ENCODE measurements at regions not wholly inside any gene's neighbourhood (a gene's known extent, or its start where the extent isn't known, plus 50 kb on each side); places are given as distances from the start of the nearest gene placed in this dataset.

DNA sequence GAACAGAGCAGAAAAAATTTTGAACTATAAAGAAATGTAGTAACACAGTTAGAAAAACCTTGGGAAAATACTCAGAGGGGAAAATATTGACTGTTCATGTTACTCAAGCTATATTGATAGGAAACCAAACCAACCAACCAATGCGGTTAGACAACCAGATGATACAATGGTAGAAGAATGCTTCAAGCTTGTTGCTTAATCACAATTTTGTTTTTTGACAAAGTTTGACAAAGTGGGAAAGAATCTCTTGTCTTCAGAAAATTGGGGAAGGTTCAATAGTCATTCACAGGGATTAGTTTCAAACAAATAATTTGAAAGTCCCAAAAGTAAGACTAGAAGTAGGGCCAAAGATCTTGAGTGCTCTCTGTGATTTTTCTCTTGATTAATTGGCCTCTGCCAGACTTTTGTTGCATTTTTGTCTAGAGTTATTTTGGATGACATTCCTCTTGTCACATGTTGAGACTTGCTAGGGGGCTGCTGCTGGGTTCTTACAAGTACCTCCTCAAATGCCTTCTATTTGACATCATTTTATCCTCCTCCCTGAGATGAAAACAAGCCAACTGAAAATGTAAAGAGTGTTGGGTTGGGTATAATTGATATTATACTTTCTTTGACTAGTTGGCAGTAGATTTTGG is 233.1 kb upstream of the PHYHIPL start:
- Mint-ChIP-seq H3K9me3 (no peaks in the 10 kb centered on the region), H3K4me3 (no peak overlapping the region), H3K27ac (no peak overlapping the region), H3K27me3 (ENCODE audit: insufficient read depth) (no peaks in the 10 kb centered on the region), H3K36me3 (ENCODE audit: low read depth) (no peaks in the 10 kb centered on the region), H3K4me1 (ENCODE audit: low read depth) (no peaks in the 10 kb centered on the region)
- DNase-seq (ENCODE audit: low spot score): no peak
- intact Hi-C loops (cut with micrococcal nuclease): no loop called here

DNA sequence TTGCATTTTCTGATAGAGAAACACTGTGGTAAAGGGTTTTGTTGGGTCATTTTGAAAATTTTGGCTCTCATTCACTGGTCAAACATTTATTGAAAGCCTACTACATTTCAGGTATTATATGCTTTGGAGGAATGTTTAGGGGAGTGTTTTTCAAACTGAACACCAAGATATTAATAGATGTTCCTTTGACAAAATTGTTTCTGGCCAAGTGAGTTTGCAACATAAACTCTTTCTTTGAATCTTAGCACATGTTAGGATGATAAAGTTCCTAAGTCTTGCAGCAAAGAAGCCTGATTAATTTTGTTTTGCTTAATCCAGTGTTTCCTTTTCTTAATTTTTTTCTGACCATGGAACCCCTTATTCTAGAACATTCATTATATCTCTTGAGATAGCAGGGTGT is 232.5 kb upstream of the PHYHIPL start:
- H3K4me1 Mint-ChIP-seq (ENCODE audit: low read depth): no peaks in the 10 kb centered on the region
- H3K27ac Mint-ChIP-seq: no peak overlapping the region
- DNase-seq (ENCODE audit: low spot score): no peak
- no peak overlapping the region for H3K4me3 Mint-ChIP-seq
- H3K27me3 Mint-ChIP-seq (ENCODE audit: insufficient read depth): no peaks in the 10 kb centered on the region
- no peaks in the 10 kb centered on the region for H3K36me3 Mint-ChIP-seq (ENCODE audit: low read depth)
- intact Hi-C loops (cut with micrococcal nuclease): no loop called here
- H3K9me3 Mint-ChIP-seq: no peaks in the 10 kb centered on the region

GRCh38 chr10:58948303-58948702 is 228.1 kb upstream of the PHYHIPL start:
- no peak overlapping the region for H3K27ac Mint-ChIP-seq

GRCh38 chr10:58950618-58951017 is 225.8 kb upstream of the PHYHIPL start:
- intact Hi-C loops (cut with micrococcal nuclease): loop anchor here (10.0 kb wide), 2 partner anchors 166 to 284 kb away; no protein-coding TSS in a partner anchor
- H3K36me3 Mint-ChIP-seq (ENCODE audit: low read depth): no peaks in the 10 kb centered on the region

More at GRCh38 chr10:58948303-58948702, 228.1 kb upstream of the PHYHIPL start:
- intact Hi-C loops (cut with micrococcal nuclease): no loop called here
- DNase-seq (ENCODE audit: low spot score): no peak
- Mint-ChIP-seq H3K9me3 (no peaks in the 10 kb centered on the region), H3K36me3 (ENCODE audit: low read depth) (no peaks in the 10 kb centered on the region), H3K4me1 (ENCODE audit: low read depth) (no peaks in the 10 kb centered on the region), H3K27me3 (ENCODE audit: insufficient read depth) (no peaks in the 10 kb centered on the region), H3K4me3 (no peak overlapping the region)

DNA sequence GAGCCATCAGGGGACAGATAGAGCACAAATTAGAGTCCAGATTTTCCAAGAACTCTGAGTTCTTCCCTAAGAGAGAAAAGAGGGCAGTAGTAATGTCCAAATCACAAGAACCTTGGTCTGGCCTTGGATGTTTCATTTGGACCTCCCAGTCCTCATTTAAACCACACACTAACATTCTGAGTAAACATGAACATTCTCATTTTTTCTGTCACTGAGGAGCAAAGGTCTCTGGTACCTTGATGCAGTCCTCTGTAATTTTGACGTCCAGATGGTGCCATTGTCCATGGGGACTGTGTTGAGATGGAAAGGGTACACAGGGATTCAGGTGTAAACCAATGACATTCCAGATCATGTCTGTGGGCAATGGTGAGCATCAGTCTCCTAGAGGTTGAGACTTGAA is 225.4 kb upstream of the PHYHIPL start:
- DNase-seq (ENCODE audit: low spot score): no peak
- no peaks in the 10 kb centered on the region for H3K27me3 Mint-ChIP-seq (ENCODE audit: insufficient read depth)
- no peak overlapping the region for H3K4me3 Mint-ChIP-seq
- no peaks in the 10 kb centered on the region for H3K4me1 Mint-ChIP-seq (ENCODE audit: low read depth)
- intact Hi-C loops (cut with micrococcal nuclease): loop anchor here (10.0 kb wide), 2 partner anchors 166 to 284 kb away; no protein-coding TSS in a partner anchor
- H3K27ac Mint-ChIP-seq: no peak overlapping the region
- no peaks in the 10 kb centered on the region for H3K36me3 Mint-ChIP-seq (ENCODE audit: low read depth)
- H3K9me3 Mint-ChIP-seq: no peaks in the 10 kb centered on the region

More at GRCh38 chr10:58950618-58951017, 225.8 kb upstream of the PHYHIPL start:
- DNase-seq (ENCODE audit: low spot score): no peak
- Mint-ChIP-seq H3K27ac (no peak overlapping the region), H3K4me1 (ENCODE audit: low read depth) (no peaks in the 10 kb centered on the region), H3K9me3 (no peaks in the 10 kb centered on the region), H3K27me3 (ENCODE audit: insufficient read depth) (no peaks in the 10 kb centered on the region), H3K4me3 (no peak overlapping the region)

DNA sequence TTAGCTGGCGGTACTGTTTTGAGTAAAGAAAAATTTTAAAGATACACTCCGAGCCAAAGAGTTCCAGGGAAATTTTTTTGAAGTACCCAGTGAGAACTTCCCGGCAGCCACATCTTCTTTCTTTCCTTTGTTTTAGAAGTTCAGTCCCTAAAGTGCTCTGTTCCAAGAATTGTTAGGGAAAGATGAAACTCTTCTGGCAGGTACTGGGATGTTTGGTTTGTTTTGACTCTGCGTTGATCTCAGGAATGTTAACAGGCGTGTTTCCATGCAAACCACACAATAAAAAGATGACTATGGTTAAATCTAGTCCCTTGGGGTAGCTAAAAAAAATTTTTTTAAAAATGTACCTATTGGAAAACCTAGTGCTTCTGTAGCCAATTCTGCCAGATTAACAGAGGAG is 224.7 kb upstream of the PHYHIPL start:
- Mint-ChIP-seq H3K9me3 (no peaks in the 10 kb centered on the region), H3K4me3 (no peak overlapping the region), H3K27ac (no peak overlapping the region), H3K27me3 (ENCODE audit: insufficient read depth) (no peaks in the 10 kb centered on the region), H3K36me3 (ENCODE audit: low read depth) (no peaks in the 10 kb centered on the region), H3K4me1 (ENCODE audit: low read depth) (no peaks in the 10 kb centered on the region)
- intact Hi-C loops (cut with micrococcal nuclease): loop anchor here (2.0 to 10.0 kb wide), 3 partner anchors 167 to 1081 kb away; no protein-coding TSS in a partner anchor
- no peak for DNase-seq (ENCODE audit: low spot score)

- H3K4me3 Mint-ChIP-seq: no peak overlapping the region
- no peaks in the 10 kb centered on the region for H3K9me3 Mint-ChIP-seq
- no peaks in the 10 kb centered on the region for H3K4me1 Mint-ChIP-seq (ENCODE audit: low read depth)
- H3K27ac Mint-ChIP-seq: no peak overlapping the region
- H3K36me3 Mint-ChIP-seq (ENCODE audit: low read depth): no peaks in the 10 kb centered on the region
- H3K27me3 Mint-ChIP-seq (ENCODE audit: insufficient read depth): peaks cover under 1% of the 10 kb centered on the region
- intact Hi-C loops (cut with micrococcal nuclease): loop anchor here (2.0 to 10.0 kb wide), 3 partner anchors 167 to 1081 kb away; no protein-coding TSS in a partner anchor
- DNase-seq (ENCODE audit: low spot score): no peak
These were observed 224.3 kb upstream of the PHYHIPL start for GRCh38 chr10:58952162-58952601.

DNA sequence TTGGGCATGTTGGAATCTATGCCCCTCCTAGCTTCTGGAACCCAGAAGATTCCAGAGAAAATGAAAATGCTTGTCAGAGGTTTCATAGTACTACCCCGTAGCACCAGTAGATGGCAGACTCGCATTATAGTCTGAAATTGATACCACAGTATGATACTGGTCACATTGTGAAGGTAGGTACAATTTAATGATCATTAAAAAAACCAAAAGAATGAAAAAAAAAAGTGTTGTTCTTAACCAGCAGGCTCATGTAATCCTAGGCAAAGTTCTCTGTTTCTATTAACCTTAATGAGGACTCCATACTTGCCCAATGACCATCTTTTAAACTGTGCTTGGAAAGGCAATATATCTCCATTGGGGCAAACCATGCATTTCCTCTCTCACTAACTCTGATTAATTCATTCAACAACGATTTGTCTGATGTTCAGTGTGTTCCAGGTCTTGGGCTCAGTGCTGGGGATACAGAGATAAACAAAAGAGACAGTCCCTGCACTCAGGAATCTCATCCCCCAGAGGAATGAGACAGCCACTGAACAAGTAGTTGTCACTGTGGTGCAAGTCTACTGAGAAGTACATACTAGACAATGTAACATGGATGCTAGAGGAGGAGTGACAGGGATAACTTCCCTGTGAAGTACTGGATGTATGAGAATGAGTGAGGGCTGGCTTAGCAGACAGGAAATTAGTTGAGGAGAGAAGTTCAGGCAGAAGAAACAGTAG is 223.5 kb upstream of the PHYHIPL start:
- Mint-ChIP-seq H3K27me3 (ENCODE audit: insufficient read depth) (peaks cover 2% of the 10 kb centered on the region), H3K27ac (no peak overlapping the region), H3K36me3 (ENCODE audit: low read depth) (no peaks in the 10 kb centered on the region), H3K9me3 (no peaks in the 10 kb centered on the region), H3K4me1 (ENCODE audit: low read depth) (no peaks in the 10 kb centered on the region), H3K4me3 (no peak overlapping the region)
- intact Hi-C loops (cut with micrococcal nuclease): loop anchor here (2.0 to 10.0 kb wide), 3 partner anchors 168 to 1080 kb away; no protein-coding TSS in a partner anchor
- DNase-seq (ENCODE audit: low spot score): no peak

DNA sequence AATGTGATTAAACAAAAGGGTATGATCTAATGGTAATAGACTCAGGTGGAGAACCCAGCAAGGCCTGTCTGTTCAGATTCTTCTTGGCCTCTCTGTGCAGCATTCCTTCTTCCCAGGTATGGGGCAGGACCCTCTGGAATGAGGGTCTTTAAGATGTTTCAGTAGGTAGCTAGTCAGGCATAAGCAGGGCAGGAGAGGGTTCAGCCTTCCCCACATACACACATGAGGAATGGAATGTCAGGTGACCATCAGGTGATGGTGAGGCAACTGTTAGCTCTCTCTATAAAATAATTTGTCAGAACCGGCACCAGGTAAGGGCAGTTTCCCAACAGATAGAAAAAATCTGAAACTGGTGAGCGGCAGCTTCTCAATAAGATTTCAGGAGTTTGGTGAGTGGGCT is 222.3 kb upstream of the PHYHIPL start:
- Mint-ChIP-seq H3K4me1 (ENCODE audit: low read depth) (no peaks in the 10 kb centered on the region), H3K36me3 (ENCODE audit: low read depth) (no peaks in the 10 kb centered on the region), H3K27ac (no peak overlapping the region), H3K9me3 (no peaks in the 10 kb centered on the region), H3K4me3 (no peak overlapping the region), H3K27me3 (ENCODE audit: insufficient read depth) (peaks cover 2% of the 10 kb centered on the region)
- intact Hi-C loops (cut with micrococcal nuclease): loop anchor here (10.0 kb wide), 2 partner anchors 169 to 281 kb away; no protein-coding TSS in a partner anchor
- no peak for DNase-seq (ENCODE audit: low spot score)

GRCh38 chr10:58955615-58956014 is 220.8 kb upstream of the PHYHIPL start:
- Mint-ChIP-seq H3K9me3 (no peaks in the 10 kb centered on the region), H3K4me1 (ENCODE audit: low read depth) (no peaks in the 10 kb centered on the region), H3K27ac (no peak overlapping the region), H3K36me3 (ENCODE audit: low read depth) (no peaks in the 10 kb centered on the region), H3K4me3 (no peak overlapping the region), H3K27me3 (ENCODE audit: insufficient read depth) (peaks cover 2% of the 10 kb centered on the region)
- intact Hi-C loops (cut with micrococcal nuclease): loop anchor here (10.0 kb wide), 2 partner anchors 171 to 279 kb away; no protein-coding TSS in a partner anchor
- no peak for DNase-seq (ENCODE audit: low spot score)

DNA sequence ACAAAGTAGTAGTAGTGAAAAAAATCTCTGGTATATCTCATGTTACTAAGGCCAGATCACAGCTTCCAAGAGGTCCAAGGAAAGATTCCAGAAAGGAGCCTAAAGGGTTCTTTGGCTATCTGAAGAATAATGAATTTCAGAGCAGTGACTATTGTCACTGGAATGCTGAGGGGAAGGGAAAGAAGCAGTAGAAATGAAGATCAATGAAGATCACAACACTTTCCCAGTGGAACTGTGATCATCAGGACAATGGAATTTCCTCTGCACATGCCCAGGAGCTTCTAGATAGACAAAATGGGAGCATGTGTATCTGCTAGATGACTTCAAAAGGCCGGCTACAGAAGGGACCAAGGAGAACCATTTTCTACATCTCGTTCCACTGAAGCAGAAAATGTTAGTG is 219.5 kb upstream of the PHYHIPL start:
- no peak overlapping the region for H3K27ac Mint-ChIP-seq
- no peak for DNase-seq (ENCODE audit: low spot score)
- H3K4me3 Mint-ChIP-seq: no peak overlapping the region
- H3K27me3 Mint-ChIP-seq (ENCODE audit: insufficient read depth): peaks cover 2% of the 10 kb centered on the region
- intact Hi-C loops (cut with micrococcal nuclease): loop anchor here (10.0 kb wide), 2 partner anchors 172 to 278 kb away; no protein-coding TSS in a partner anchor
- no peaks in the 10 kb centered on the region for H3K36me3 Mint-ChIP-seq (ENCODE audit: low read depth)
- H3K4me1 Mint-ChIP-seq (ENCODE audit: low read depth): no peaks in the 10 kb centered on the region
- no peaks in the 10 kb centered on the region for H3K9me3 Mint-ChIP-seq

- peaks cover 2% of the 10 kb centered on the region for H3K27me3 Mint-ChIP-seq (ENCODE audit: insufficient read depth)
- H3K9me3 Mint-ChIP-seq: no peaks in the 10 kb centered on the region
- intact Hi-C loops (cut with micrococcal nuclease): loop anchor here (10.0 kb wide), 2 partner anchors 173 to 277 kb away; no protein-coding TSS in a partner anchor
- H3K27ac Mint-ChIP-seq: no peak overlapping the region
- no peak for DNase-seq (ENCODE audit: low spot score)
- H3K4me3 Mint-ChIP-seq: no peak overlapping the region
- H3K36me3 Mint-ChIP-seq (ENCODE audit: low read depth): no peaks in the 10 kb centered on the region
- H3K4me1 Mint-ChIP-seq (ENCODE audit: low read depth): no peaks in the 10 kb centered on the region
These were observed 218.9 kb upstream of the PHYHIPL start for GRCh38 chr10:58957517-58957916.

DNA sequence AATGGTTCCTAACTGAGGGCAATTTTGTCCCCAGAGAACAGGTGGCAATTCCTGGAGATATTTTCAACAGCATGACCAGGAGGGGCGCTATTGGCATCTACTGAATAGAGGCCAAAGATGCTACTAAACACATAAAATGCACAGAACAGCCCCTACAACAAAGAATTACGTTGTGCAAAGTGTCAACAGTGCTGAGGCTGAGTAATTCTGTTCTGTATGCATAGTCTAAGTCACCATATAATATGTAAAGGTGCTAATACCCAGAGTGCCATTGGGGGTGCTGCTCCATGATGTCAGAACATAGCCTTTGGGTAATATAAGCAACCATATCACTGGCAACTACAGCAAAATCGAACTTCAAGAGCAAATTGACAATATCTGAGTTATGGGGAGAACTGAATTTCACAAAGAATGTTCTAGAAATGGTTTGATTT is 213.3 kb upstream of the PHYHIPL start:
- Mint-ChIP-seq H3K36me3 (ENCODE audit: low read depth) (no peaks in the 10 kb centered on the region), H3K4me1 (ENCODE audit: low read depth) (no peaks in the 10 kb centered on the region), H3K27me3 (ENCODE audit: insufficient read depth) (peaks cover 2% of the 10 kb centered on the region), H3K9me3 (no peaks in the 10 kb centered on the region), H3K4me3 (no peak overlapping the region), H3K27ac (no peak overlapping the region)
- intact Hi-C loops (cut with micrococcal nuclease): no loop called here
- DNase-seq (ENCODE audit: low spot score): no peak

Data from activated T-helper 1 cell treated with anti-CD3 and anti-CD28 coated beads, Interleukin-12 subunit alpha, Interleukin-12 subunit beta, Interleukin-2, Interleukin-4 antibody, amounts not matched to agents 30 ng/mL and 10 ng/mL and 1 ng/mL, durations not matched to agents 14 hours and 24 hours and 36 hours (primary cell).